PFSK-1 (cell line): ENCODE measurements at regions not wholly inside any gene's neighbourhood (a gene's known extent, or its start where the extent isn't known, plus 50 kb on each side); places are given as distances from the start of the nearest gene placed in this dataset.

Experiments used
- POLR2AphosphoS5 ChIP-seq: IDR thresholded peaks from 2 replicates; pipeline ENCODE4 v1.6.1; 2012; ENCODE audit warnings: low read depth, mild to moderate bottlenecking, control low read depth, low read length, moderate library complexity
- TAF1 ChIP-seq: IDR thresholded peaks from 2 replicates; pipeline ENCODE4 v1.6.1; 2012; ENCODE audit warnings: low read length, control low read depth, borderline replicate concordance; ENCODE audit not compliant: insufficient read depth
- TF ChIP-seq, protein P1 (sequence below), 2 experiments: IDR thresholded peaks; 2 replicates each; pipeline versions ENCODE4 v1.6.1 to v1.8.0; 2011 to 2012; ENCODE audit warnings: low read depth in 2 of 2, low read length in 2 of 2, control low read depth in 1 of 2, inconsistent platforms in 1 of 2, mild to moderate bottlenecking in 1 of 2, moderate library complexity in 1 of 2; ENCODE audit not compliant: insufficient read depth in 1 of 2

DNA sequence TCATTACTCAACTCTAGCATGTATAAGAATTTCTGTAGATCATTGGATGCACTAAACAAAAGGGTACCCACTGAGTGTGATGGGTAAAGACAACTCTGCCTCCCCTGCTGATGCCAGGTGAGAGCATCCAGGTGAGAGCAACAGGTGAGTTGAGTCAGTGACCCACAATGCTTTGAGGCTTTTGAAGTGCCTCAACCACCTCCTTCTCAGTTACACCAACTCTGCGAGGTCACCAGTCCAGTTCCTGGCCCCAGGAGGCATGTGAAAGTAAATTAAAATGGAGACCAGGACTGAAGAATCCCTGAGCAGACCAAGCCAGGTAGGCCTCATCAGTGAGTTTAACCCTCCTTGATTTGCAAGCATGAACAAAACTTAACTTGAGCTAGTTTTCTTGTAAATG, 505.8 kb downstream of the EBF1 start:
- TF ChIP-seq, protein P1, sequence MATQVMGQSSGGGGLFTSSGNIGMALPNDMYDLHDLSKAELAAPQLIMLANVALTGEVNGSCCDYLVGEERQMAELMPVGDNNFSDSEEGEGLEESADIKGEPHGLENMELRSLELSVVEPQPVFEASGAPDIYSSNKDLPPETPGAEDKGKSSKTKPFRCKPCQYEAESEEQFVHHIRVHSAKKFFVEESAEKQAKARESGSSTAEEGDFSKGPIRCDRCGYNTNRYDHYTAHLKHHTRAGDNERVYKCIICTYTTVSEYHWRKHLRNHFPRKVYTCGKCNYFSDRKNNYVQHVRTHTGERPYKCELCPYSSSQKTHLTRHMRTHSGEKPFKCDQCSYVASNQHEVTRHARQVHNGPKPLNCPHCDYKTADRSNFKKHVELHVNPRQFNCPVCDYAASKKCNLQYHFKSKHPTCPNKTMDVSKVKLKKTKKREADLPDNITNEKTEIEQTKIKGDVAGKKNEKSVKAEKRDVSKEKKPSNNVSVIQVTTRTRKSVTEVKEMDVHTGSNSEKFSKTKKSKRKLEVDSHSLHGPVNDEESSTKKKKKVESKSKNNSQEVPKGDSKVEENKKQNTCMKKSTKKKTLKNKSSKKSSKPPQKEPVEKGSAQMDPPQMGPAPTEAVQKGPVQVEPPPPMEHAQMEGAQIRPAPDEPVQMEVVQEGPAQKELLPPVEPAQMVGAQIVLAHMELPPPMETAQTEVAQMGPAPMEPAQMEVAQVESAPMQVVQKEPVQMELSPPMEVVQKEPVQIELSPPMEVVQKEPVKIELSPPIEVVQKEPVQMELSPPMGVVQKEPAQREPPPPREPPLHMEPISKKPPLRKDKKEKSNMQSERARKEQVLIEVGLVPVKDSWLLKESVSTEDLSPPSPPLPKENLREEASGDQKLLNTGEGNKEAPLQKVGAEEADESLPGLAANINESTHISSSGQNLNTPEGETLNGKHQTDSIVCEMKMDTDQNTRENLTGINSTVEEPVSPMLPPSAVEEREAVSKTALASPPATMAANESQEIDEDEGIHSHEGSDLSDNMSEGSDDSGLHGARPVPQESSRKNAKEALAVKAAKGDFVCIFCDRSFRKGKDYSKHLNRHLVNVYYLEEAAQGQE (IDR thresholded peaks at IDR 0.05; ENCODE audit: insufficient read depth in 1 of 2, low read depth in 2 of 2, low read length in 2 of 2), result no peak
- TF ChIP-seq TAF1 (no peak), POLR2AphosphoS5 (no peak)
